Ovary (tissue), 3 donors: ENCODE measurements at regions not wholly inside any gene's neighbourhood (a gene's known extent, or its start where the extent isn't known, plus 50 kb on each side); places are given as distances from the start of the nearest gene placed in this dataset.

Experiments
- EP300 ChIP-seq: sonication (generic); formaldehyde crosslinking; IDR thresholded peaks from one replicate; pipeline ENCODE4 v1.6.1; 2017; ENCODE audit warnings: antibody characterized with exemption
- POLR2A ChIP-seq: fragments of 450-650 bp; IDR thresholded peaks from one replicate; pipeline ENCODE4 v1.6.1; 2017; ENCODE audit warnings: antibody characterized with exemption, mild to moderate bottlenecking, moderate library complexity
- TF ChIP-seq, protein P1 (sequence below), 3 donors: fragments of 450-650 bp in 2 of 3; fragments of 200-600 bp in 1 of 3; IDR thresholded peaks; one replicate each; pipeline versions ENCODE4 v1.5.1 to v1.8.0; 2016 to 2022; ENCODE audit warnings: antibody characterized with exemption in 3 of 3, mild to moderate bottlenecking in 1 of 3
- donor health status: DM: no; HTN: no; CAD: no.

DNA sequence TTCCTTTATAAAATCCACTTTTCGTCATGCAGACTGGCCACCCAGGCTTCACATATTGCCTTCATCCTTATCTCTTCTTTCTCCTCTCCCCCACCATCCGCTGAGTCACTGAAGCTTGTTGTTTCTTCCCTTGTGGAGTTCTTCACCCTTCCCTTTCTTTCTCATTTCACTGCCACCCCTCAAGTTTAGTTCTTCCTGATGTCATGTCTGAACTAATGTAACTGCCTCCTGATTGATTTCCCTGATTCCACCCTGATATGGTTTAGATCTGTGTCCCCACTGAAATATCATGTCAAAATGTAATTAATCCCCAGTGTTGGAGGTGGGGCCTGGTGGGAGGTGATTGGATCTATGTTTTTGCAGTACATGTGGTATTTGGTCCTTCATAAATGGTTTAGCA is 151.4 kb downstream of the CPEB2 start:
- no peak for TF ChIP-seq POLR2A
- TF ChIP-seq, protein P1, sequence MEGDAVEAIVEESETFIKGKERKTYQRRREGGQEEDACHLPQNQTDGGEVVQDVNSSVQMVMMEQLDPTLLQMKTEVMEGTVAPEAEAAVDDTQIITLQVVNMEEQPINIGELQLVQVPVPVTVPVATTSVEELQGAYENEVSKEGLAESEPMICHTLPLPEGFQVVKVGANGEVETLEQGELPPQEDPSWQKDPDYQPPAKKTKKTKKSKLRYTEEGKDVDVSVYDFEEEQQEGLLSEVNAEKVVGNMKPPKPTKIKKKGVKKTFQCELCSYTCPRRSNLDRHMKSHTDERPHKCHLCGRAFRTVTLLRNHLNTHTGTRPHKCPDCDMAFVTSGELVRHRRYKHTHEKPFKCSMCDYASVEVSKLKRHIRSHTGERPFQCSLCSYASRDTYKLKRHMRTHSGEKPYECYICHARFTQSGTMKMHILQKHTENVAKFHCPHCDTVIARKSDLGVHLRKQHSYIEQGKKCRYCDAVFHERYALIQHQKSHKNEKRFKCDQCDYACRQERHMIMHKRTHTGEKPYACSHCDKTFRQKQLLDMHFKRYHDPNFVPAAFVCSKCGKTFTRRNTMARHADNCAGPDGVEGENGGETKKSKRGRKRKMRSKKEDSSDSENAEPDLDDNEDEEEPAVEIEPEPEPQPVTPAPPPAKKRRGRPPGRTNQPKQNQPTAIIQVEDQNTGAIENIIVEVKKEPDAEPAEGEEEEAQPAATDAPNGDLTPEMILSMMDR (IDR thresholded peaks at IDR 0.05), result no peak
- no peak for TF ChIP-seq EP300
